Uterus (tissue), 3 donors: ENCODE measurements at regions not wholly inside any gene's neighbourhood (a gene's known extent, or its start where the extent isn't known, plus 50 kb on each side); places are given as distances from the start of the nearest gene placed in this dataset.

Source experiments
- DNase-seq, 2 donors: peaks; one replicate each; pipeline ENCODE4 v3.0.0-alpha.2; 2019 to 2020
- H3K27ac ChIP-seq, 2 donors: fragments of 200-600 bp; sonication (generic); 1 replicate in 1 of 2; 2 replicates in 1 of 2; pipeline ENCODE4 v1.5.1; 2016 to 2018
- H3K27me3 ChIP-seq, 2 donors: fragments of 200-600 bp; sonication (generic); one replicate each; pipeline ENCODE4 v1.5.1; 2018 to 2019; ENCODE audit warnings: control low read depth in 1 of 2
- H3K36me3 ChIP-seq, 2 donors: fragments of 200-600 bp; sonication (generic); one replicate each; pipeline ENCODE4 v1.5.1; 2019; ENCODE audit warnings: control low read depth in 1 of 2
- H3K4me1 ChIP-seq, 2 donors: fragments of 200-600 bp; sonication (generic); one replicate each; pipeline ENCODE4 v1.5.1; 2018 to 2019; ENCODE audit warnings: control low read depth in 1 of 2
- H3K4me3 ChIP-seq, 2 donors: fragments of 200-600 bp; sonication (generic); 1 replicate in 1 of 2; 2 replicates in 1 of 2; pipeline ENCODE4 v1.5.1; 2018 to 2019; ENCODE audit warnings: mild to moderate bottlenecking in 1 of 2
- H3K9me3 ChIP-seq, 2 donors: fragments of 200-600 bp; sonication (generic); one replicate each; pipeline ENCODE4 v1.5.1; 2019; ENCODE audit warnings: control low read depth in 1 of 2
- CTCF ChIP-seq, 4 experiments: fragments of 200-600 bp in 2 of 4; fragments of 450-650 bp in 2 of 4; sonication (generic) in 2 of 4; IDR thresholded peaks; one replicate each; pipeline ENCODE4 v1.5.1; 2016 to 2019; ENCODE audit warnings: antibody characterized with exemption in 4 of 4, mild to moderate bottlenecking in 2 of 4, moderate library complexity in 1 of 4
- POLR2A ChIP-seq, 2 donors: fragments of 450-650 bp; IDR thresholded peaks; one replicate each; pipeline ENCODE4 v1.6.1; 2016; ENCODE audit warnings: antibody characterized with exemption in 2 of 2, mild to moderate bottlenecking in 1 of 2, moderate library complexity in 1 of 2
- intact Hi-C: fragments of 100-400 bp; cut with DNase I; formaldehyde crosslinking; loops from one replicate; pipeline ENCODE4 v1.15.1; 2023; ENCODE audit warnings: low total_unique reads
- donor health status: DM: yes; HTN: yes; CAD: no.

- H3K4me3 ChIP-seq = no peak overlapping the region
- H3K27ac ChIP-seq = no peak overlapping the region
- intact Hi-C loops = no loop called here
- no peak for DNase-seq
- no peaks in the 10 kb centered on the region for H3K36me3 ChIP-seq
- H3K4me1 ChIP-seq = no peaks in the 10 kb centered on the region
- no peaks in the 10 kb centered on the region for H3K9me3 ChIP-seq
- TF ChIP-seq CTCF (IDR thresholded peaks at IDR 0.05) (no peak), POLR2A (IDR thresholded peaks at IDR 0.05) (no peak)
- no peaks in the 10 kb centered on the region for H3K27me3 ChIP-seq
These were observed 615.1 kb upstream of the NRSN1 start for GRCh38 chr6:23510778-23511510.

GRCh38 chr6:23511817-23512216 lies 614.2 kb upstream of the NRSN1 start:
- no peak overlapping the region for H3K27ac ChIP-seq
- TF ChIP-seq CTCF (IDR thresholded peaks at IDR 0.05) (no peak), POLR2A (IDR thresholded peaks at IDR 0.05) (no peak)
- intact Hi-C loops = no loop called here
- H3K27me3 ChIP-seq = no peaks in the 10 kb centered on the region
- no peak for DNase-seq
- no peaks in the 10 kb centered on the region for H3K4me1 ChIP-seq
- no peaks in the 10 kb centered on the region for H3K36me3 ChIP-seq
- no peaks in the 10 kb centered on the region for H3K9me3 ChIP-seq
- H3K4me3 ChIP-seq = no peak overlapping the region

- no peaks in the 10 kb centered on the region for H3K9me3 ChIP-seq
- TF ChIP-seq POLR2A (IDR thresholded peaks at IDR 0.05) = no peak
- TF ChIP-seq CTCF (IDR thresholded peaks at IDR 0.05) = no peak
- H3K36me3 ChIP-seq = no peaks in the 10 kb centered on the region
- no peaks in the 10 kb centered on the region for H3K4me1 ChIP-seq
- H3K27me3 ChIP-seq = no peaks in the 10 kb centered on the region
- H3K27ac ChIP-seq = no peak overlapping the region
- DNase-seq = no peak
- intact Hi-C loops = no loop called here
- H3K4me3 ChIP-seq = no peak overlapping the region
These were observed 607.7 kb upstream of the NRSN1 start for GRCh38 chr6:23518294-23518693.

GRCh38 chr6:23522792-23523547 lies 603.0 kb upstream of the NRSN1 start:
- Histone ChIP-seq H3K27me3 (no peaks in the 10 kb centered on the region), H3K27ac (no peak overlapping the region), H3K9me3 (no peaks in the 10 kb centered on the region), H3K4me3 (no peak overlapping the region), H3K36me3 (no peaks in the 10 kb centered on the region), H3K4me1 (no peaks in the 10 kb centered on the region)
- TF ChIP-seq CTCF (IDR thresholded peaks at IDR 0.05) (no peak), POLR2A (IDR thresholded peaks at IDR 0.05) (no peak)
- intact Hi-C loops = no loop called here
- no peak for DNase-seq

GRCh38 chr6:23523771-23524170 lies 602.2 kb upstream of the NRSN1 start:
- Histone ChIP-seq H3K27ac (no peak overlapping the region), H3K4me3 (no peak overlapping the region), H3K36me3 (no peaks in the 10 kb centered on the region), H3K4me1 (no peaks in the 10 kb centered on the region), H3K9me3 (no peaks in the 10 kb centered on the region), H3K27me3 (no peaks in the 10 kb centered on the region)
- no peak for TF ChIP-seq POLR2A (IDR thresholded peaks at IDR 0.05)
- TF ChIP-seq CTCF (IDR thresholded peaks at IDR 0.05) = no peak
- DNase-seq = no peak
- intact Hi-C loops = no loop called here
